A673 (cell line): ENCODE measurements at regions not wholly inside any gene's neighbourhood (a gene's known extent, or its start where the extent isn't known, plus 50 kb on each side); places are given as distances from the start of the nearest gene placed in this dataset.

Experiments
- BruUV-seq: library from RNA; stranded (reverse); fragments of 400-500 nt; replicated peaks from 2 replicates; lab custom pipeline; 2021; lab: Mats Ljungman, UMichigan
- CTCF ChIA-PET: fragments of 300-600 bp; sonication (Branson Sonifier 250); formaldehyde crosslinking; loops from one replicate; lab custom pipeline; 2022; ENCODE audit warnings: antibody characterized with exemption; lab: Charles Lee
- POLR2A ChIA-PET: fragments of 300-600 bp; sonication (Branson Sonifier 250); formaldehyde crosslinking; loops from one replicate; lab custom pipeline; 2022; ENCODE audit warnings: antibody characterized with exemption; ENCODE audit not compliant: low non-redundant PET; lab: Charles Lee
- DNase-seq: peaks from one replicate; pipeline ENCODE4 v3.0.0-alpha.2; 2015; ENCODE audit warnings: low spot score
- H3K27ac ChIP-seq: fragments of 200-600 bp; sonication (generic); 2 replicates; pipeline ENCODE4 v1.5.1; 2016; ENCODE audit warnings: mixed run types, low read depth, mild to moderate bottlenecking, mixed read lengths, antibody characterized with exemption, low read length; ENCODE audit not compliant: poor library complexity, severe bottlenecking
- H3K27me3 ChIP-seq: fragments of 200-600 bp; sonication (generic); replicated peaks from 2 replicates; pipeline ENCODE4 v1.6.1; 2017; ENCODE audit warnings: mixed run types, low read depth, mild to moderate bottlenecking, mixed read lengths, antibody characterized with exemption, low read length; ENCODE audit not compliant: insufficient read depth, poor library complexity
- H3K36me3 ChIP-seq: fragments of 200-600 bp; sonication (generic); 2 replicates; pipeline ENCODE4 v1.6.1; 2016; ENCODE audit warnings: mixed run types, mild to moderate bottlenecking, mixed read lengths, antibody characterized with exemption, low read length; ENCODE audit not compliant: insufficient read depth, poor library complexity, severe bottlenecking
- H3K4me1 ChIP-seq: fragments of 200-600 bp; sonication (generic); 2 replicates; pipeline ENCODE4 v1.6.1; 2017; ENCODE audit warnings: mixed run types, mild to moderate bottlenecking, mixed read lengths, antibody characterized with exemption, low read length; ENCODE audit not compliant: insufficient read depth, poor library complexity, severe bottlenecking
- H3K4me3 ChIP-seq: fragments of 200-600 bp; sonication (generic); 2 replicates; pipeline ENCODE4 v1.5.1; 2016; ENCODE audit warnings: low read depth, mixed run types, mild to moderate bottlenecking, mixed read lengths, low read length; ENCODE audit not compliant: poor library complexity, severe bottlenecking
- H3K9me3 ChIP-seq: fragments of 200-600 bp; sonication (generic); 2 replicates; pipeline ENCODE4 v1.6.1; 2016; ENCODE audit warnings: mixed run types, low read depth, mild to moderate bottlenecking, mixed read lengths, antibody characterized with exemption, low read length; ENCODE audit not compliant: poor library complexity, severe bottlenecking
- EZH2 ChIP-seq: fragments of 200-600 bp; sonication (generic); IDR thresholded peaks from 2 replicates; pipeline ENCODE4 v1.6.1; 2017; ENCODE audit warnings: borderline replicate concordance, low read depth, mild to moderate bottlenecking, mixed read lengths, antibody characterized with exemption, low read length; ENCODE audit not compliant: poor library complexity, severe bottlenecking
- intact Hi-C: fragments of 100-400 bp; cut with micrococcal nuclease; formaldehyde crosslinking; loops from one replicate; pipeline ENCODE4 v1.10.0; 2022; ENCODE audit not compliant: unreplicated experiment
- TF ChIP-seq, protein P1 (sequence below): fragments of 300-800, 200-600 bp; sonication (generic); conservative IDR thresholded peaks from 2 replicates; pipeline ENCODE4 v1.5.1; 2017; ENCODE audit warnings: low read depth, mild to moderate bottlenecking, antibody characterized with exemption, low read length, moderate library complexity, mixed read lengths

- no TSS peak for BruUV-seq
- intact Hi-C loops: no loop called here
- Histone ChIP-seq H3K9me3 (no peaks in the 10 kb centered on the region), H3K4me1 (no peaks in the 10 kb centered on the region), H3K36me3 (no peaks in the 10 kb centered on the region), H3K4me3 (no peak overlapping the region), H3K27me3 (no peaks in the 10 kb centered on the region), H3K27ac (no peak overlapping the region)
- no peak for DNase-seq
- POLR2A ChIA-PET: no interaction called here
- TF ChIP-seq EZH2: no peak
- TF ChIP-seq, protein P1, sequence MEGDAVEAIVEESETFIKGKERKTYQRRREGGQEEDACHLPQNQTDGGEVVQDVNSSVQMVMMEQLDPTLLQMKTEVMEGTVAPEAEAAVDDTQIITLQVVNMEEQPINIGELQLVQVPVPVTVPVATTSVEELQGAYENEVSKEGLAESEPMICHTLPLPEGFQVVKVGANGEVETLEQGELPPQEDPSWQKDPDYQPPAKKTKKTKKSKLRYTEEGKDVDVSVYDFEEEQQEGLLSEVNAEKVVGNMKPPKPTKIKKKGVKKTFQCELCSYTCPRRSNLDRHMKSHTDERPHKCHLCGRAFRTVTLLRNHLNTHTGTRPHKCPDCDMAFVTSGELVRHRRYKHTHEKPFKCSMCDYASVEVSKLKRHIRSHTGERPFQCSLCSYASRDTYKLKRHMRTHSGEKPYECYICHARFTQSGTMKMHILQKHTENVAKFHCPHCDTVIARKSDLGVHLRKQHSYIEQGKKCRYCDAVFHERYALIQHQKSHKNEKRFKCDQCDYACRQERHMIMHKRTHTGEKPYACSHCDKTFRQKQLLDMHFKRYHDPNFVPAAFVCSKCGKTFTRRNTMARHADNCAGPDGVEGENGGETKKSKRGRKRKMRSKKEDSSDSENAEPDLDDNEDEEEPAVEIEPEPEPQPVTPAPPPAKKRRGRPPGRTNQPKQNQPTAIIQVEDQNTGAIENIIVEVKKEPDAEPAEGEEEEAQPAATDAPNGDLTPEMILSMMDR: no peak
- CTCF ChIA-PET: no interaction called here
Measured at GRCh38 chr1:221276896-221277409, 397.7 kb downstream of the HLX start.

DNA sequence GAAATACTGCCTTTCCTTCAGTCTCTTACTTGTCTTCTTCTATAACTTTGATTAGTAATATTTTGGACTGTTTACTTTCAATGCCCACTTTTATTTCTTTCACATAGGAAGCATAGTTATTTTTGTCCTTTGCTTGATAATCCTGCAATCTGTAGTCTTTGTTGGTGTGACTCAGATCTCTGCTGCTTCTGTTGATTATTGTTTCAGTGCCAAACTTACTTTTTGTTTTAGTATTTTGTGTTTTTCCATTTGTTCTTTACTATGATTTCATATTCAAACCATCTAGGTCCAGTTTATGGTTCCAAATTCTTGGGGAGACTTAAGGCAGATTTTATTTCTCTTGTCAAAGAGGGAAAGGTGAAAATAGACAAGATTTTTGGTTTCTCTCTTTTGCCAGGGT is 399.9 kb downstream of the HLX start:
- no peak overlapping the region for H3K4me3 ChIP-seq
- POLR2A ChIA-PET: no interaction called here
- intact Hi-C loops: no loop called here
- no peak overlapping the region for H3K27ac ChIP-seq
- TF ChIP-seq, protein P1: no peak
- no peak for TF ChIP-seq EZH2
- CTCF ChIA-PET: no interaction called here
- no peak for DNase-seq
- BruUV-seq: no TSS peak
- H3K4me1 ChIP-seq: no peaks in the 10 kb centered on the region
- H3K9me3 ChIP-seq: no peaks in the 10 kb centered on the region
- H3K36me3 ChIP-seq: no peaks in the 10 kb centered on the region
- H3K27me3 ChIP-seq: no peaks in the 10 kb centered on the region

DNA sequence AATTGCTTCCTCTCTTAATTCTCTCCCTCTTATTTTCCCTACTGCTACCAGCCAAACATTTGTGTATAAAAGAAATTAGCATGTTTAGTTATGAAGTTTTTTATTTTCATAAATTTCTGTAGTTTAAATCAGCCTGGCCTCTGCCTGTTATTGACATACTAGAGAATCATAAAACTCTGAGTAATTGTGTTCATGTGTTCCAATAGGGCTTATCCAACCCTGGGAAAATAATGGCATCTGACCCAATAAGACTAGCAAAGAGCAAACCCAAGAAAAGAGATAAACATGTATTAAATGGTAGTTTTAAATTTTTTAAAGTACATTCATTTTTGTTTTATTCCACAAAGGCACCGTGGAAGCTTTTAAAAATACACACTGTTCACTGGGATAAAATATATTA is 404.3 kb downstream of the HLX start:
- Histone ChIP-seq H3K4me1 (no peaks in the 10 kb centered on the region), H3K36me3 (no peaks in the 10 kb centered on the region), H3K4me3 (no peak overlapping the region), H3K27me3 (no peaks in the 10 kb centered on the region), H3K9me3 (no peaks in the 10 kb centered on the region), H3K27ac (no peak overlapping the region)
- ChIA-PET CTCF (no interaction called here), POLR2A (no interaction called here)
- DNase-seq: no peak
- no TSS peak for BruUV-seq
- intact Hi-C loops: no loop called here
- TF ChIP-seq, protein P1: no peak
- TF ChIP-seq EZH2: no peak
